Prostate gland (tissue), 2 donors: ENCODE measurements at regions not wholly inside any gene's neighbourhood (a gene's known extent, or its start where the extent isn't known, plus 50 kb on each side); places are given as distances from the start of the nearest gene placed in this dataset.
"Not testable (repeated sequence)": the region's sequence is repeated elsewhere in the genome, so short reads cannot be mapped to it uniquely, and the experiment has no call there.

Source experiments
- POLR2A ChIP-seq: fragments of 450-650 bp; IDR thresholded peaks from one replicate; pipeline ENCODE4 v1.6.1; 2016; ENCODE audit warnings: antibody characterized with exemption, mild to moderate bottlenecking
- POLR2AphosphoS5 ChIP-seq: sonication (generic); formaldehyde crosslinking; IDR thresholded peaks from one replicate; pipeline ENCODE4 v1.6.1; 2017; ENCODE audit warnings: antibody characterized with exemption
- TF ChIP-seq, protein P1 (sequence below), 4 experiments: fragments of 200-600 bp in 2 of 4; fragments of 450-650 bp in 2 of 4; sonication (generic) in 2 of 4; IDR thresholded peaks; 1 replicate in 3 of 4; 2 replicates in 1 of 4; pipeline ENCODE4 v1.5.1; 2016 to 2019; ENCODE audit warnings: antibody characterized with exemption in 4 of 4, mild to moderate bottlenecking in 2 of 4, moderate library complexity in 2 of 4

DNA sequence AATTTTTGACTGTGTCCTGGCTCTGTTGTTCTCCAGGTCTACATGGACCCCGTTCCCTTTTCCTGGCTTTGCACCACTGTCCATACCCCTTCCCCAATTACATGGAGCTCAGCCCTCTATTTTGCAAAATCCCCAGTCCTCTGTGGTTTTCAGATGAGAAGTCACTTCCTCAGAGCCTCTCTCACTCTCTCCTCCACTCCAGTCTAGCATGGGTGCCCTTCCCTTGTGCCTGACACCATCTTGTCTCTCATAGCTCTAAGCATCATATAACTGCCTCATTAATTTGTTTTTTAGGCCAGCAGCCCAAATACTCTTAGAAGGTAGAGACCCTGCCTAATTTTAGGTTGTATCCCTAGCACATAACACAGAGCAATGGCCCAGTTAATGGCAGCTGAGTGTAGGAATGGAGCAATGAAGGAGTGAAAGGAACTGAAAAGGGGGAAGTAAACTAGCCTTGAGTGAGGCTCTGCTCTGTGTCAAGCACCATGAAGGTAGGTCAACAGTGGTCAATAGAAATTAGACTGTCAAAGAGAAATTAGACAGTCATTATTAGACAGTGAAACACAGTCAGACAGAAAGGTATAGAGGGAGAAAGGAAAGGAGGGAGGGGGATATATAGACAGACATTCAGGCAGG, 97.7 kb downstream of the ARHGAP11B start:
- TF ChIP-seq, protein P1, sequence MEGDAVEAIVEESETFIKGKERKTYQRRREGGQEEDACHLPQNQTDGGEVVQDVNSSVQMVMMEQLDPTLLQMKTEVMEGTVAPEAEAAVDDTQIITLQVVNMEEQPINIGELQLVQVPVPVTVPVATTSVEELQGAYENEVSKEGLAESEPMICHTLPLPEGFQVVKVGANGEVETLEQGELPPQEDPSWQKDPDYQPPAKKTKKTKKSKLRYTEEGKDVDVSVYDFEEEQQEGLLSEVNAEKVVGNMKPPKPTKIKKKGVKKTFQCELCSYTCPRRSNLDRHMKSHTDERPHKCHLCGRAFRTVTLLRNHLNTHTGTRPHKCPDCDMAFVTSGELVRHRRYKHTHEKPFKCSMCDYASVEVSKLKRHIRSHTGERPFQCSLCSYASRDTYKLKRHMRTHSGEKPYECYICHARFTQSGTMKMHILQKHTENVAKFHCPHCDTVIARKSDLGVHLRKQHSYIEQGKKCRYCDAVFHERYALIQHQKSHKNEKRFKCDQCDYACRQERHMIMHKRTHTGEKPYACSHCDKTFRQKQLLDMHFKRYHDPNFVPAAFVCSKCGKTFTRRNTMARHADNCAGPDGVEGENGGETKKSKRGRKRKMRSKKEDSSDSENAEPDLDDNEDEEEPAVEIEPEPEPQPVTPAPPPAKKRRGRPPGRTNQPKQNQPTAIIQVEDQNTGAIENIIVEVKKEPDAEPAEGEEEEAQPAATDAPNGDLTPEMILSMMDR (IDR thresholded peaks at IDR 0.05) = not testable (repeated sequence)
- not testable (repeated sequence) for TF ChIP-seq POLR2AphosphoS5, POLR2A
